ENCODE measurements at regions not wholly inside any gene's neighbourhood (a gene's known extent, or its start where the extent isn't known, plus 50 kb on each side); places are given as distances from the start of the nearest gene placed in this dataset.

GRCh38 chr6:125511809-125512396, 210.1 kb upstream of the HDDC2 start:
- no peak for TF ChIP-seq CHD2 (IDR thresholded peaks at IDR 0.05; ENCODE audit: low read length, partially characterized antibody)
- TF ChIP-seq CTCF (IDR thresholded peaks at IDR 0.05) = no peak
